DOHH2 (cell line): ENCODE measurements at regions not wholly inside any gene's neighbourhood (a gene's known extent, or its start where the extent isn't known, plus 50 kb on each side); places are given as distances from the start of the nearest gene placed in this dataset.

ENCODE experiments used
- H3F3A ChIP-seq: fragments of 200-600 bp; sonication (generic), shearing (Covaris generic); 2 replicates; pipeline ENCODE4 v1.6.0; 2016; ENCODE audit warnings: antibody characterized with exemption, mild to moderate bottlenecking; ENCODE audit not compliant: control insufficient read depth, insufficient read depth
- H3K27ac ChIP-seq: fragments of 200-600 bp; sonication (generic); 2 replicates; pipeline ENCODE4 v1.5.1; 2014; ENCODE audit warnings: low read depth, mild to moderate bottlenecking, low read length, moderate library complexity
- H3K27me3 ChIP-seq: fragments of 200-600 bp; sonication (generic); 2 replicates; pipeline ENCODE4 v1.6.1; 2014; ENCODE audit warnings: mild to moderate bottlenecking, low read length, mixed read lengths; ENCODE audit not compliant: control insufficient read depth
- H3K36me3 ChIP-seq: fragments of 200-600 bp; sonication (generic); 2 replicates; pipeline ENCODE4 v1.6.1; 2014; ENCODE audit warnings: mild to moderate bottlenecking, low read length, moderate library complexity, mixed read lengths; ENCODE audit not compliant: control insufficient read depth
- H3K4me1 ChIP-seq: fragments of 200-600 bp; sonication (generic); 2 replicates; pipeline ENCODE4 v1.6.1; 2014; ENCODE audit warnings: mild to moderate bottlenecking, low read length, mixed read lengths; ENCODE audit not compliant: control insufficient read depth
- H3K4me2 ChIP-seq: fragments of 200-600 bp; sonication (generic); 2 replicates; pipeline ENCODE4 v1.6.0; 2014; ENCODE audit warnings: mild to moderate bottlenecking, low read length, moderate library complexity
- H3K4me3 ChIP-seq: fragments of 200-600 bp; sonication (generic); 2 replicates; pipeline ENCODE4 v1.5.1; 2014; ENCODE audit warnings: mild to moderate bottlenecking, low read length, mixed read lengths
- H3K79me2 ChIP-seq: fragments of 200-600 bp; sonication (generic); 2 replicates; pipeline ENCODE4 v1.6.1; 2014; ENCODE audit warnings: mild to moderate bottlenecking, low read length, mixed read lengths; ENCODE audit not compliant: control insufficient read depth
- H3K9me2 ChIP-seq: fragments of 200-600 bp; sonication (generic); replicated peaks from 2 replicates; pipeline ENCODE4 v1.6.1; 2014; ENCODE audit warnings: mild to moderate bottlenecking, low read length, mixed read lengths; ENCODE audit not compliant: control insufficient read depth
- H3K9me3 ChIP-seq: fragments of 200-600 bp; sonication (generic); 2 replicates; pipeline ENCODE4 v1.6.1; 2014; ENCODE audit warnings: antibody characterized with exemption, low read length, mixed read lengths; ENCODE audit not compliant: control insufficient read depth, insufficient read depth
- H4K20me1 ChIP-seq: fragments of 200-600 bp; sonication (generic); 2 replicates; pipeline ENCODE4 v1.6.0; 2014; ENCODE audit warnings: low read depth, mild to moderate bottlenecking, antibody characterized with exemption, low read length, moderate library complexity; ENCODE audit not compliant: control insufficient read depth, insufficient read depth
- EZH2phosphoT487 ChIP-seq: fragments of 200-600 bp; sonication (generic); IDR thresholded peaks from 2 replicates; pipeline ENCODE4 v1.6.1; 2017; ENCODE audit warnings: borderline replicate concordance, mild to moderate bottlenecking, antibody characterized with exemption, low read length, moderate library complexity, mixed read lengths
- TF ChIP-seq, protein P1 (sequence below): fragments of 200-600 bp; sonication (generic); IDR thresholded peaks from one replicate; pipeline ENCODE4 v1.5.1; 2014; ENCODE audit warnings: antibody characterized with exemption, mild to moderate bottlenecking, low read depth, low read length; ENCODE audit not compliant: poor library complexity, severe bottlenecking

DNA sequence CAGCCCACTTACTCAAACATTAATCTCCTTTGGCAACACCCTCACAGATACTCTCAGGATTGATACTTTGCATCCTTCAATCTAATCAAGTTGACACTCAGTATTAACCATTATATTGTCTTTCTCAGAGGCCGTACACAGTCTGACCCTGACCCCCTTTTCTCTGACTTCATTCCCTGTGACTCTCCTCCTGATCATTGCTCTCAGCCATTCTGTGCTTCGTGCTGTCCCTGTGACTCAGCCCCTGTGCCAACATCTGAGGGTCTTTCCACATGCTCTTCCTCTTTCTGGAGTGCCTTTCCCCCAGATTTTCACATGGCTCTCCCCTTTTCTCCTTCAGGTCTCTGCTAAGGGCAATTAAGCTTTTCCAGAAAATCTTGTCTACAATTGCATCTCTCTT, 289.0 kb upstream of the PHYHIPL start:
- Histone ChIP-seq H3K79me2 (no peaks in the 10 kb centered on the region), H3F3A (no peaks in the 10 kb centered on the region), H3K27ac (no peak overlapping the region), H3K4me1 (no peaks in the 10 kb centered on the region), H3K27me3 (peaks cover 5% of the 10 kb centered on the region; the same call in 1 of the 2 replicates), H3K9me2 (no peaks in the 10 kb centered on the region), H3K4me2 (no peak overlapping the region), H3K36me3 (no peaks in the 10 kb centered on the region), H3K9me3 (no peaks in the 10 kb centered on the region), H3K4me3 (no peak overlapping the region), H4K20me1 (no peaks in the 10 kb centered on the region)
- TF ChIP-seq, protein P1, sequence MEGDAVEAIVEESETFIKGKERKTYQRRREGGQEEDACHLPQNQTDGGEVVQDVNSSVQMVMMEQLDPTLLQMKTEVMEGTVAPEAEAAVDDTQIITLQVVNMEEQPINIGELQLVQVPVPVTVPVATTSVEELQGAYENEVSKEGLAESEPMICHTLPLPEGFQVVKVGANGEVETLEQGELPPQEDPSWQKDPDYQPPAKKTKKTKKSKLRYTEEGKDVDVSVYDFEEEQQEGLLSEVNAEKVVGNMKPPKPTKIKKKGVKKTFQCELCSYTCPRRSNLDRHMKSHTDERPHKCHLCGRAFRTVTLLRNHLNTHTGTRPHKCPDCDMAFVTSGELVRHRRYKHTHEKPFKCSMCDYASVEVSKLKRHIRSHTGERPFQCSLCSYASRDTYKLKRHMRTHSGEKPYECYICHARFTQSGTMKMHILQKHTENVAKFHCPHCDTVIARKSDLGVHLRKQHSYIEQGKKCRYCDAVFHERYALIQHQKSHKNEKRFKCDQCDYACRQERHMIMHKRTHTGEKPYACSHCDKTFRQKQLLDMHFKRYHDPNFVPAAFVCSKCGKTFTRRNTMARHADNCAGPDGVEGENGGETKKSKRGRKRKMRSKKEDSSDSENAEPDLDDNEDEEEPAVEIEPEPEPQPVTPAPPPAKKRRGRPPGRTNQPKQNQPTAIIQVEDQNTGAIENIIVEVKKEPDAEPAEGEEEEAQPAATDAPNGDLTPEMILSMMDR, result no peak
- no peak for TF ChIP-seq EZH2phosphoT487

DNA sequence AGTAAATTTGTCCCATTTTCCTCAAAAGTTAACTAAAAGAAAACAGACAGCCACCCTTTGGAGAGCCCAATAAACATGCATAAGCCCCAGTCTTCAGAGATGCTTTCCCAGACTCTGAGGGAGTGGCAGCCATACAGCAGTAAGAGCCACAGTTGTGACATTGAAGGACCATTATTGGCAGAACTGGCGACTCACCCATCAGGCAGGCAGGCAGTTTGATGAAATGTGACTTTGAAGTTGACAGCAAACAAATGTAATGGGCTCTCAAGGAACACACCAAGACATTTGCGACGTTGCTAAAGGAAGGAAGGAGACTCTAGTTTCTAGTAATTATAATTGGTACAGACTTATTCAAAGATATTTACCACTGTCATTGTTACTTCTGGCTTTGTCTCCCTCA, 287.5 kb upstream of the PHYHIPL start:
- Histone ChIP-seq H3K36me3 (no peaks in the 10 kb centered on the region), H3K79me2 (no peaks in the 10 kb centered on the region), H3K27ac (no peak overlapping the region), H3K4me3 (no peak overlapping the region), H3K4me2 (no peak overlapping the region), H3K27me3 (peaks cover 5% of the 10 kb centered on the region; the same call in 1 of the 2 replicates), H3K9me2 (no peaks in the 10 kb centered on the region), H4K20me1 (no peaks in the 10 kb centered on the region), H3K9me3 (no peaks in the 10 kb centered on the region), H3F3A (no peaks in the 10 kb centered on the region), H3K4me1 (no peaks in the 10 kb centered on the region)
- TF ChIP-seq, protein P1, result no peak
- TF ChIP-seq EZH2phosphoT487, result no peak

DNA sequence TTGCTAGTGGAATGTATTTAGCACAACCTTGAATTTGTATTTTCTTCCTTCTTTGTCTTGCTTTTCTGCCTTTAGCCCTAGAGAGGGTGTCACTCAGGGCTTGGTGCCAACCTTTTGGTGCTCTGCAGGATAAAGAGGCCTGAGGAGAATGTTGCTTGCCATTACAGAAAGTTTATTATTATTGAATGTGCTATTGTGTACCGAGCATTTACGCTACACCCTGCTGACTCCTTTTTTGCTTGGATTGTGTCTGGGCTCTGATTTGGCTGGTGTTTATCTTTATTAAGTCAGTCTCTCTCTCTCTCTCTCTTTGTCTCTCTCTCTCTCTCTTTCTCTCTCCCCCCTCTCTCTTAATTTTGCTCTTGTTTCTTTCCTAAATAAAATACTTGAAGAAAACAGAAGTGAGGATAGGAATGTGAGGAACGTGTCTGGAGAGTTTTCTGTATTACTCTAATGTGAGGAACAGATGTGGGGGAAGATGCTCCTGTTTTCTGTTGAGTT, 284.4 kb upstream of the PHYHIPL start:
- Histone ChIP-seq H3K4me1 (no peaks in the 10 kb centered on the region), H4K20me1 (no peaks in the 10 kb centered on the region), H3K4me3 (no peak overlapping the region), H3K9me2 (no peaks in the 10 kb centered on the region), H3K27me3 (peaks cover 5% of the 10 kb centered on the region; the same call in 1 of the 2 replicates), H3K36me3 (no peaks in the 10 kb centered on the region), H3K4me2 (no peak overlapping the region), H3K9me3 (no peaks in the 10 kb centered on the region), H3K79me2 (no peaks in the 10 kb centered on the region), H3K27ac (no peak overlapping the region), H3F3A (no peaks in the 10 kb centered on the region)
- TF ChIP-seq, protein P1, result no peak
- no peak for TF ChIP-seq EZH2phosphoT487

DNA sequence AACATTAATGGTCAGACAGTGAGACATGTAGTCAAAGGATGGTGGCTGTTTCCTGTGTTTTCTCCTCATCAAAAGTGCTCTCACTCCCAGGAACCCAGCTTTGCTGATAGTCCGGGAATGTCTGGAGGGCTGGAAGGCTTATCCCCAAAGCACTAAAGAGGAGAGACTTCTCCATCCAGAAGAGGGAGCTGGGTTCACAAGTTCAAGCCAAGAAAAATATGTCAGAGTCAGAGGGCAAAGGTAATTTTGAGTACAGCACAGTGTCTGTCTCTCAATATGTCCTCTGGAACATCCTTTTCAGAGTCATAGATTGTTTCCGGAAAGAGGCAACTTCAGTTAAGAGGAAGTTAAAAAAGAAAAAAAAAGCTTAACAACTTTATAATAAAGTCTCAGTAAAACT, 281.5 kb upstream of the PHYHIPL start:
- no peak overlapping the region for H3K4me3 ChIP-seq
- no peak for TF ChIP-seq EZH2phosphoT487
- TF ChIP-seq, protein P1, result no peak
- no peak overlapping the region for H3K4me2 ChIP-seq
- no peak overlapping the region for H3K27ac ChIP-seq
- no peaks in the 10 kb centered on the region for H3K9me2 ChIP-seq
- H4K20me1 ChIP-seq, result no peaks in the 10 kb centered on the region
- no peaks in the 10 kb centered on the region for H3K36me3 ChIP-seq
- no peaks in the 10 kb centered on the region for H3K4me1 ChIP-seq
- H3F3A ChIP-seq, result no peaks in the 10 kb centered on the region
- no peaks in the 10 kb centered on the region for H3K79me2 ChIP-seq
- H3K9me3 ChIP-seq, result no peaks in the 10 kb centered on the region
- peaks cover 5% of the 10 kb centered on the region; the same call in 1 of the 2 replicates for H3K27me3 ChIP-seq
